Panc1 (cell line): ENCODE measurements at regions not wholly inside any gene's neighbourhood (a gene's known extent, or its start where the extent isn't known, plus 50 kb on each side); places are given as distances from the start of the nearest gene placed in this dataset.

Source experiments
- ATAC-seq: fragments of 200-7000 bp; cut with Tn5 transposase; 2 replicates; pipeline ENCODE4 v1.9.1; 2020; ENCODE audit warnings: mild to moderate bottlenecking, moderate library complexity
- BruUV-seq: library from RNA; stranded (reverse); fragments of 400-500 nt; replicated peaks from 2 replicates; lab custom pipeline; 2021; lab: Mats Ljungman, UMichigan
- CTCF ChIA-PET: fragments of 300-600 bp; sonication (Branson Sonifier 250); formaldehyde crosslinking; loops from one replicate; lab custom pipeline; 2022; ENCODE audit warnings: antibody characterized with exemption; lab: Charles Lee
- POLR2A ChIA-PET: fragments of 300-600 bp; sonication (Branson Sonifier 250); formaldehyde crosslinking; loops from one replicate; lab custom pipeline; 2022; ENCODE audit warnings: antibody characterized with exemption; lab: Charles Lee
- DNase-seq: peaks from one replicate; pipeline ENCODE4 v3.0.0-alpha.2; 2010; ENCODE audit warnings: low read depth, low spot score
- H3K27ac ChIP-seq: 2 replicates; pipeline ENCODE4 v1.5.1; 2011; ENCODE audit warnings: mild to moderate bottlenecking, low read length, inconsistent platforms
- H3K27me3 ChIP-seq: fragments of 200-500 bp; sonication (Bioruptor generic); 2 replicates; pipeline ENCODE4 v1.6.0; 2014; ENCODE audit warnings: low read length, inconsistent platforms; ENCODE audit not compliant: control insufficient read depth, insufficient read depth
- H3K36me3 ChIP-seq: fragments of 200-500 bp; sonication (Bioruptor generic); 2 replicates; pipeline ENCODE4 v1.5.1; 2014; ENCODE audit warnings: inconsistent platforms, mild to moderate bottlenecking, low read length, moderate library complexity; ENCODE audit not compliant: control insufficient read depth, insufficient read depth
- H3K4me1 ChIP-seq: 2 replicates; pipeline ENCODE4 v1.5.1; 2011; ENCODE audit warnings: inconsistent platforms, mild to moderate bottlenecking, low read length, moderate library complexity; ENCODE audit not compliant: control insufficient read depth, insufficient read depth
- H3K4me3 ChIP-seq, 2 experiments: 2 replicates each; pipeline ENCODE4 v1.5.1; 2011 to 2012; ENCODE audit warnings: low read depth in 2 of 2, low read length in 2 of 2, mild to moderate bottlenecking in 2 of 2, inconsistent platforms in 1 of 2, moderate library complexity in 1 of 2
- H3K9me3 ChIP-seq: fragments of 200-500 bp; sonication (Bioruptor generic); 2 replicates; pipeline ENCODE4 v1.5.1; 2014; ENCODE audit warnings: low read depth, mild to moderate bottlenecking, inconsistent platforms, low read length, moderate library complexity; ENCODE audit not compliant: control insufficient read depth, insufficient read depth
- CTCF ChIP-seq: fragments of 450-650 bp; IDR thresholded peaks from 2 replicates; pipeline ENCODE4 v1.5.1; 2017; ENCODE audit warnings: mild to moderate bottlenecking
- POLR2AphosphoS5 ChIP-seq: IDR thresholded peaks from 2 replicates; pipeline ENCODE4 v1.6.1; 2012; ENCODE audit warnings: mild to moderate bottlenecking, low read depth, low read length, moderate library complexity
- SIN3A ChIP-seq: IDR thresholded peaks from 2 replicates; pipeline ENCODE4 v1.6.1; 2012; ENCODE audit warnings: low read depth, mild to moderate bottlenecking, low read length, moderate library complexity, borderline replicate concordance; ENCODE audit not compliant: insufficient read depth
- TCF7L2 ChIP-seq: IDR thresholded peaks from 2 replicates; pipeline ENCODE4 v1.6.1; 2011; ENCODE audit warnings: mild to moderate bottlenecking, low read depth, low read length, inconsistent platforms
- in situ Hi-C: cut with HindIII; loops from 2 replicates; pipeline ENCODE4 v1.10.0; 2016; ENCODE audit warnings: low sequenced_read_pairs, low pct_unique_long_range_greater_than_20kb
- intact Hi-C: fragments of 100-400 bp; cut with micrococcal nuclease; formaldehyde crosslinking; loops from one replicate; pipeline ENCODE4 v1.10.0; 2022; ENCODE audit not compliant: unreplicated experiment
- TF ChIP-seq, protein P1 (sequence below), 2 experiments: IDR thresholded peaks; 2 replicates each; pipeline ENCODE4 v1.6.1; 2011 to 2012; ENCODE audit warnings: low read depth in 2 of 2, control low read depth in 1 of 2, low read length in 1 of 2, mild to moderate bottlenecking in 1 of 2, moderate library complexity in 1 of 2; ENCODE audit not compliant: insufficient read depth in 1 of 2

- Histone ChIP-seq H3K36me3 (no peaks in the 10 kb centered on the region), H3K27ac (no peak overlapping the region), H3K27me3 (no peaks in the 10 kb centered on the region), H3K4me3 (no peak overlapping the region), H3K9me3 (no peaks in the 10 kb centered on the region), H3K4me1 (no peaks in the 10 kb centered on the region)
- ATAC-seq (no peak), DNase-seq (no peak)
- BruUV-seq = no TSS peak
- in situ Hi-C loops = loop anchor here (10.0 kb wide), 1 partner anchor 77 kb away; the partner anchor contains the start of gene RHOB
- CTCF ChIA-PET = no interaction called here
- POLR2A ChIA-PET = no interaction called here
- no peak for TF ChIP-seq POLR2AphosphoS5
- TF ChIP-seq TCF7L2 = no peak
- no peak for TF ChIP-seq CTCF
- TF ChIP-seq, protein P1, sequence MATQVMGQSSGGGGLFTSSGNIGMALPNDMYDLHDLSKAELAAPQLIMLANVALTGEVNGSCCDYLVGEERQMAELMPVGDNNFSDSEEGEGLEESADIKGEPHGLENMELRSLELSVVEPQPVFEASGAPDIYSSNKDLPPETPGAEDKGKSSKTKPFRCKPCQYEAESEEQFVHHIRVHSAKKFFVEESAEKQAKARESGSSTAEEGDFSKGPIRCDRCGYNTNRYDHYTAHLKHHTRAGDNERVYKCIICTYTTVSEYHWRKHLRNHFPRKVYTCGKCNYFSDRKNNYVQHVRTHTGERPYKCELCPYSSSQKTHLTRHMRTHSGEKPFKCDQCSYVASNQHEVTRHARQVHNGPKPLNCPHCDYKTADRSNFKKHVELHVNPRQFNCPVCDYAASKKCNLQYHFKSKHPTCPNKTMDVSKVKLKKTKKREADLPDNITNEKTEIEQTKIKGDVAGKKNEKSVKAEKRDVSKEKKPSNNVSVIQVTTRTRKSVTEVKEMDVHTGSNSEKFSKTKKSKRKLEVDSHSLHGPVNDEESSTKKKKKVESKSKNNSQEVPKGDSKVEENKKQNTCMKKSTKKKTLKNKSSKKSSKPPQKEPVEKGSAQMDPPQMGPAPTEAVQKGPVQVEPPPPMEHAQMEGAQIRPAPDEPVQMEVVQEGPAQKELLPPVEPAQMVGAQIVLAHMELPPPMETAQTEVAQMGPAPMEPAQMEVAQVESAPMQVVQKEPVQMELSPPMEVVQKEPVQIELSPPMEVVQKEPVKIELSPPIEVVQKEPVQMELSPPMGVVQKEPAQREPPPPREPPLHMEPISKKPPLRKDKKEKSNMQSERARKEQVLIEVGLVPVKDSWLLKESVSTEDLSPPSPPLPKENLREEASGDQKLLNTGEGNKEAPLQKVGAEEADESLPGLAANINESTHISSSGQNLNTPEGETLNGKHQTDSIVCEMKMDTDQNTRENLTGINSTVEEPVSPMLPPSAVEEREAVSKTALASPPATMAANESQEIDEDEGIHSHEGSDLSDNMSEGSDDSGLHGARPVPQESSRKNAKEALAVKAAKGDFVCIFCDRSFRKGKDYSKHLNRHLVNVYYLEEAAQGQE (IDR thresholded peaks at IDR 0.05; ENCODE audit: insufficient read depth in 1 of 2, low read depth in 2 of 2, low read length in 1 of 2) = no peak
- TF ChIP-seq SIN3A = no peak
- intact Hi-C loops = no loop called here
These were observed 74.9 kb downstream of the RHOB start for GRCh38 chr2:20521682-20522189.

- H3K36me3 ChIP-seq = no peaks in the 10 kb centered on the region
- DNase-seq = no peak
- H3K4me3 ChIP-seq = no peak overlapping the region
- ATAC-seq = no peak
- ChIA-PET CTCF (interaction anchor here (0.6 kb wide), 1 partner anchor 17 kb away, joined by 3 read pairs; no protein-coding TSS in a partner anchor), POLR2A (no interaction called here)
- H3K4me1 ChIP-seq = no peaks in the 10 kb centered on the region
- no peaks in the 10 kb centered on the region for H3K27me3 ChIP-seq
- BruUV-seq = no TSS peak
- in situ Hi-C loops (loop anchor here (10.0 kb wide), 1 partner anchor 78 kb away; the partner anchor contains the start of gene RHOB), intact Hi-C loops (no loop called here)
- TF ChIP-seq TCF7L2 = no peak
- TF ChIP-seq POLR2AphosphoS5 = no peak
- TF ChIP-seq CTCF = no peak
- TF ChIP-seq, protein P1 (IDR thresholded peaks at IDR 0.05; ENCODE audit: insufficient read depth in 1 of 2, low read depth in 2 of 2, low read length in 1 of 2) = no peak
- TF ChIP-seq SIN3A = no peak
- no peak overlapping the region for H3K27ac ChIP-seq
- H3K9me3 ChIP-seq = no peaks in the 10 kb centered on the region
These were observed 76.4 kb downstream of the RHOB start for GRCh38 chr2:20523073-20523798.
